ENCODE measurements at regions not wholly inside any gene's neighbourhood (a gene's known extent, or its start where the extent isn't known, plus 50 kb on each side); places are given as distances from the start of the nearest gene placed in this dataset.

GRCh38 chr11:116187026-116187425 is 585.8 kb downstream of the BUD13 start:
- H3K27me3 ChIP-seq (ENCODE audit: control insufficient read depth in 3 of 3, insufficient read depth in 3 of 3, low read depth in 1 of 3, low read length in 3 of 3): no peaks in the 10 kb centered on the region
- H4K91ac ChIP-seq (ENCODE audit: low read depth, low read length, poor library complexity): no peak overlapping the region
- H3K4me3 ChIP-seq (ENCODE audit: low read length in 2 of 2): no peak overlapping the region
- no peak overlapping the region for H3K4me2 ChIP-seq (ENCODE audit: insufficient read depth, low read length, poor library complexity, severe bottlenecking)
- no peak overlapping the region for H3K9ac ChIP-seq (ENCODE audit: low read depth, low read length, poor library complexity)
- WGBS, 2 donors (ENCODE audit: extremely low coverage in 2 of 2, insufficient read length in 2 of 2, insufficient replicate concordance in 1 of 2): no CpG with 5 or more reads among the region's 2 CpGs
- no peak overlapping the region for H2AFZ ChIP-seq (ENCODE audit: low read length)
- no peak overlapping the region for H2BK120ac ChIP-seq (ENCODE audit: low read depth, low read length)
- H2BK15ac ChIP-seq (ENCODE audit: low read length): no peak overlapping the region
- no peak overlapping the region for H3K18ac ChIP-seq (ENCODE audit: low read length)
- no peak overlapping the region for H3K27ac ChIP-seq (replicated peaks; ENCODE audit: low read length)
- H2AK5ac ChIP-seq (ENCODE audit: low read depth, low read length): no peak overlapping the region
- H2BK5ac ChIP-seq (ENCODE audit: low read length): no peak overlapping the region
- DNase-seq (ENCODE audit: low spot score): no peak
- no peak overlapping the region for H3K14ac ChIP-seq (ENCODE audit: low read length)
- no peak overlapping the region for H4K8ac ChIP-seq (ENCODE audit: low read depth, low read length)
- H3K4me1 ChIP-seq (ENCODE audit: control insufficient read depth in 2 of 2, insufficient read depth in 1 of 2, low read depth in 1 of 2, low read length in 2 of 2): peaks cover 7 to 17% of the 10 kb centered on the region in 2 donors
- no peaks in the 10 kb centered on the region for H3K36me3 ChIP-seq (replicated peaks in 1 of 2; ENCODE audit: control insufficient read depth in 2 of 2, insufficient read depth in 2 of 2, low read length in 2 of 2)
- no peak overlapping the region for H2BK12ac ChIP-seq (ENCODE audit: low read length)
- H3K4ac ChIP-seq (ENCODE audit: low read length): no peak overlapping the region
- H3K79me1 ChIP-seq (ENCODE audit: low read depth, low read length): no peaks in the 10 kb centered on the region
- H3K23ac ChIP-seq (ENCODE audit: low read depth, low read length, poor library complexity): no peak overlapping the region
- no peaks in the 10 kb centered on the region for H3K9me3 ChIP-seq (replicated peaks in 1 of 2; ENCODE audit: control insufficient read depth in 2 of 2, insufficient read depth in 1 of 2, low read depth in 1 of 2, low read length in 2 of 2)

GRCh38 chr11:116185551-116185950 is 587.2 kb downstream of the BUD13 start:
- H3K27ac ChIP-seq (replicated peaks; ENCODE audit: low read length): no peak overlapping the region

GRCh38 chr11:116184763-116185162 is 588.0 kb downstream of the BUD13 start:
- Histone ChIP-seq H3K4me3 (ENCODE audit: low read length in 2 of 2) (no peak overlapping the region), H2BK15ac (ENCODE audit: low read length) (no peak overlapping the region), H3K36me3 (replicated peaks in 1 of 2; ENCODE audit: control insufficient read depth in 2 of 2, insufficient read depth in 2 of 2, low read length in 2 of 2) (no peaks in the 10 kb centered on the region), H2BK5ac (ENCODE audit: low read length) (no peak overlapping the region), H2BK12ac (ENCODE audit: low read length) (no peak overlapping the region), H3K4me2 (ENCODE audit: insufficient read depth, low read length, poor library complexity, severe bottlenecking) (no peak overlapping the region), H4K8ac (ENCODE audit: low read depth, low read length) (no peak overlapping the region), H3K27ac (replicated peaks; ENCODE audit: low read length) (no peak overlapping the region), H3K9me3 (replicated peaks in 1 of 2; ENCODE audit: control insufficient read depth in 2 of 2, insufficient read depth in 1 of 2, low read depth in 1 of 2, low read length in 2 of 2) (no peaks in the 10 kb centered on the region), H3K4me1 (ENCODE audit: control insufficient read depth in 2 of 2, insufficient read depth in 1 of 2, low read depth in 1 of 2, low read length in 2 of 2) (peaks cover 3 to 16% of the 10 kb centered on the region in 2 donors), H2AK5ac (ENCODE audit: low read depth, low read length) (no peak overlapping the region), H3K9ac (ENCODE audit: low read depth, low read length, poor library complexity) (no peak overlapping the region), H2BK120ac (ENCODE audit: low read depth, low read length) (no peak overlapping the region), H3K4ac (ENCODE audit: low read length) (no peak overlapping the region), H3K79me1 (ENCODE audit: low read depth, low read length) (no peaks in the 10 kb centered on the region), H3K14ac (ENCODE audit: low read length) (no peak overlapping the region), H4K91ac (ENCODE audit: low read depth, low read length, poor library complexity) (no peak overlapping the region), H3K27me3 (ENCODE audit: control insufficient read depth in 3 of 3, insufficient read depth in 3 of 3, low read depth in 1 of 3, low read length in 3 of 3) (no peaks in the 10 kb centered on the region), H3K23ac (ENCODE audit: low read depth, low read length, poor library complexity) (no peak overlapping the region), H2AFZ (ENCODE audit: low read length) (no peak overlapping the region), H3K18ac (ENCODE audit: low read length) (peak overlapping the region; percentile 16)
- DNase-seq (ENCODE audit: low spot score): no peak
- WGBS, 2 donors (ENCODE audit: extremely low coverage in 2 of 2, insufficient read length in 2 of 2, insufficient replicate concordance in 1 of 2): no CpG with 5 or more reads among the region's 8 CpGs

More at GRCh38 chr11:116185551-116185950, 587.2 kb downstream of the BUD13 start:
- Histone ChIP-seq H3K4me1 (ENCODE audit: control insufficient read depth in 2 of 2, insufficient read depth in 1 of 2, low read depth in 1 of 2, low read length in 2 of 2) (peaks cover 7 to 19% of the 10 kb centered on the region in 2 donors), H4K8ac (ENCODE audit: low read depth, low read length) (no peak overlapping the region), H2BK5ac (ENCODE audit: low read length) (no peak overlapping the region), H3K18ac (ENCODE audit: low read length) (no peak overlapping the region), H3K36me3 (replicated peaks in 1 of 2; ENCODE audit: control insufficient read depth in 2 of 2, insufficient read depth in 2 of 2, low read length in 2 of 2) (no peaks in the 10 kb centered on the region), H3K9me3 (replicated peaks in 1 of 2; ENCODE audit: control insufficient read depth in 2 of 2, insufficient read depth in 1 of 2, low read depth in 1 of 2, low read length in 2 of 2) (no peaks in the 10 kb centered on the region), H3K79me1 (ENCODE audit: low read depth, low read length) (no peaks in the 10 kb centered on the region), H2BK120ac (ENCODE audit: low read depth, low read length) (no peak overlapping the region), H3K9ac (ENCODE audit: low read depth, low read length, poor library complexity) (no peak overlapping the region), H2BK15ac (ENCODE audit: low read length) (no peak overlapping the region), H3K27me3 (ENCODE audit: control insufficient read depth in 3 of 3, insufficient read depth in 3 of 3, low read depth in 1 of 3, low read length in 3 of 3) (no peaks in the 10 kb centered on the region), H3K4ac (ENCODE audit: low read length) (no peak overlapping the region), H2BK12ac (ENCODE audit: low read length) (no peak overlapping the region), H4K91ac (ENCODE audit: low read depth, low read length, poor library complexity) (no peak overlapping the region), H2AFZ (ENCODE audit: low read length) (no peak overlapping the region), H3K4me3 (ENCODE audit: low read length in 2 of 2) (no peak overlapping the region), H3K14ac (ENCODE audit: low read length) (no peak overlapping the region), H3K4me2 (ENCODE audit: insufficient read depth, low read length, poor library complexity, severe bottlenecking) (no peak overlapping the region), H3K23ac (ENCODE audit: low read depth, low read length, poor library complexity) (no peak overlapping the region), H2AK5ac (ENCODE audit: low read depth, low read length) (no peak overlapping the region)
- DNase-seq (ENCODE audit: low spot score): no peak
- WGBS, 2 donors (ENCODE audit: extremely low coverage in 2 of 2, insufficient read length in 2 of 2, insufficient replicate concordance in 1 of 2): no CpG with 5 or more reads among the region's 4 CpGs

- no peak for DNase-seq (ENCODE audit: low spot score)
- no peak overlapping the region for H2AFZ ChIP-seq (ENCODE audit: low read length)
- no peak overlapping the region for H4K91ac ChIP-seq (ENCODE audit: low read depth, low read length, poor library complexity)
- H3K4me2 ChIP-seq (ENCODE audit: insufficient read depth, low read length, poor library complexity, severe bottlenecking): no peak overlapping the region
- H3K18ac ChIP-seq (ENCODE audit: low read length): no peak overlapping the region
- H3K9ac ChIP-seq (ENCODE audit: low read depth, low read length, poor library complexity): no peak overlapping the region
- no peak overlapping the region for H4K8ac ChIP-seq (ENCODE audit: low read depth, low read length)
- H3K23ac ChIP-seq (ENCODE audit: low read depth, low read length, poor library complexity): no peak overlapping the region
- H3K79me1 ChIP-seq (ENCODE audit: low read depth, low read length): no peaks in the 10 kb centered on the region
- no peak overlapping the region for H2AK5ac ChIP-seq (ENCODE audit: low read depth, low read length)
- peaks cover 5 to 14% of the 10 kb centered on the region in 2 donors for H3K4me1 ChIP-seq (ENCODE audit: control insufficient read depth in 2 of 2, insufficient read depth in 1 of 2, low read depth in 1 of 2, low read length in 2 of 2)
- H3K36me3 ChIP-seq (replicated peaks in 1 of 2; ENCODE audit: control insufficient read depth in 2 of 2, insufficient read depth in 2 of 2, low read length in 2 of 2): no peaks in the 10 kb centered on the region
- no peak overlapping the region for H2BK5ac ChIP-seq (ENCODE audit: low read length)
- H3K14ac ChIP-seq (ENCODE audit: low read length): no peak overlapping the region
- H2BK120ac ChIP-seq (ENCODE audit: low read depth, low read length): no peak overlapping the region
- H3K4ac ChIP-seq (ENCODE audit: low read length): no peak overlapping the region
- no peaks in the 10 kb centered on the region for H3K9me3 ChIP-seq (replicated peaks in 1 of 2; ENCODE audit: control insufficient read depth in 2 of 2, insufficient read depth in 1 of 2, low read depth in 1 of 2, low read length in 2 of 2)
- no peak overlapping the region for H2BK12ac ChIP-seq (ENCODE audit: low read length)
- no peak overlapping the region for H3K4me3 ChIP-seq (ENCODE audit: low read length in 2 of 2)
- WGBS, 2 donors (ENCODE audit: extremely low coverage in 2 of 2, insufficient read length in 2 of 2, insufficient replicate concordance in 1 of 2): no CpG with 5 or more reads among the region's 7 CpGs
- H3K27me3 ChIP-seq (ENCODE audit: control insufficient read depth in 3 of 3, insufficient read depth in 3 of 3, low read depth in 1 of 3, low read length in 3 of 3): no peaks in the 10 kb centered on the region
- H2BK15ac ChIP-seq (ENCODE audit: low read length): no peak overlapping the region
- no peak overlapping the region for H3K27ac ChIP-seq (replicated peaks; ENCODE audit: low read length)
Observed at GRCh38 chr11:116182356-116182966, 590.3 kb downstream of the BUD13 start.

Data from neuronal stem cell (in vitro differentiated cells).